Sigmoid colon (tissue), 6 donors: ENCODE measurements at regions not wholly inside any gene's neighbourhood (a gene's known extent, or its start where the extent isn't known, plus 50 kb on each side); places are given as distances from the start of the nearest gene placed in this dataset.
A peak's percentile ranks its signal among the peaks of the same experiment; 100 is the strongest.

Experiments used
- DNase-seq: peaks from one replicate; pipeline ENCODE4 v3.0.0-alpha.2; 2019
- H3K27ac ChIP-seq, 4 donors: fragments of 200-600 bp; sonication (generic); one replicate each; pipeline ENCODE4 v1.5.1; 2016 to 2019; ENCODE audit warnings: mild to moderate bottlenecking in 1 of 4
- H3K27me3 ChIP-seq, 3 donors: fragments of 200-600 bp; sonication (generic); one replicate each; pipeline ENCODE4 v1.5.1; 2019; ENCODE audit warnings: mild to moderate bottlenecking in 1 of 3
- H3K36me3 ChIP-seq, 4 donors: fragments of 200-600 bp; sonication (generic); one replicate each; pipeline ENCODE4 v1.5.1; 2016 to 2019
- H3K4me1 ChIP-seq, 4 donors: fragments of 200-600 bp; sonication (generic); one replicate each; pipeline ENCODE4 v1.5.1; 2017 to 2019
- H3K4me3 ChIP-seq, 4 donors: fragments of 200-600 bp; sonication (generic); one replicate each; pipeline ENCODE4 v1.5.1; 2017 to 2019; ENCODE audit warnings: mild to moderate bottlenecking in 2 of 4, moderate library complexity in 1 of 4
- H3K9me3 ChIP-seq, 4 donors: fragments of 200-600 bp in 3 of 4; sonication (generic) in 3 of 4; one replicate each; pipeline versions ENCODE4 v1.5.1 to v1.6.1; 2013 to 2019
- EP300 ChIP-seq, 4 donors: sonication (generic); formaldehyde crosslinking; IDR thresholded peaks; one replicate each; pipeline ENCODE4 v1.6.1; 2017; ENCODE audit warnings: antibody characterized with exemption in 4 of 4
- POLR2A ChIP-seq, 2 donors: fragments of 450-650 bp; IDR thresholded peaks; one replicate each; pipeline ENCODE4 v1.6.1; 2016; ENCODE audit warnings: antibody characterized with exemption in 2 of 2, mild to moderate bottlenecking in 2 of 2, moderate library complexity in 2 of 2
- POLR2AphosphoS5 ChIP-seq, 4 donors: sonication (generic); formaldehyde crosslinking; IDR thresholded peaks; one replicate each; pipeline ENCODE4 v1.6.1; 2017; ENCODE audit warnings: antibody characterized with exemption in 4 of 4
- WGBS, 2 donors: extraction: QIAGEN DNeasy Blood & Tissue Kit; methylation state at CpG; one replicate each; pipeline ENCODE4 v1.1.7; 2013; 5-methylcytosine and 5-hydroxymethylcytosine counted together
- intact Hi-C: fragments of 100-400 bp; cut with DNase I; formaldehyde crosslinking; loops from one replicate; pipeline ENCODE4 v1.15.1; 2023
- TF ChIP-seq, protein P1 (sequence below), 4 experiments: fragments of 450-650 bp in 3 of 4; fragments of 200-600 bp in 1 of 4; IDR thresholded peaks; one replicate each; pipeline ENCODE4 v1.5.1; 2016 to 2019; ENCODE audit warnings: antibody characterized with exemption in 4 of 4, mild to moderate bottlenecking in 3 of 4, moderate library complexity in 2 of 4
- donor health status: healthy with polysubstance abuse.
- donor health status: healthy.

DNA sequence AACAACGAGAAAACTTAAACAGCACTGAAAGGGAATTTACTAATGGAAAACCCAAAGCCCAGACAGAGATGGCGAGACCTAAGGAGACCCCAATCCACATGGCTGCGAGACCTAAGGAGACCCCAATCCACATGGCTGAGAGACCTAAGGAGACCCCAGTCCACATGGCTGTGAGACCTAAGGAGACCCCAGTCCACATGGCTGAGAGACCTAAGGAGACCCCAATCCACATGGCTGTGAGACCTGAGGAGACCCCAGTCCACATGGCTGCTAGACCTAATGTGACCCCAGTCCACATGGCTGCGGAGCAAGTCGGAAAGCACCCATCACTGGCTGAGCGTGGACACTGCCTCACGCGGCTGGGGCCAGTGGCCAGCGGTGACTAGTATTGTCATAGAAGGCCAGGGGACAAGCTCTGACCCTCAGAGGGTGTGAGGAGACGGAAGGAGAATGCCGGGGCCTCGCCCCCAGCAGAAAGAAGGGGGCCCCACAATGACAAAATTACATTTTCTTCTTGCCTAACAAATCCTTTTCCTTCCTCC, 241.8 kb downstream of the C16orf95 start:
- Histone ChIP-seq H3K36me3 (no peaks in the 10 kb centered on the region), H3K4me1 (no peaks in the 10 kb centered on the region), H3K27me3 (peaks cover 0 to 9% (median 6%) of the 10 kb centered on the region in 3 donors), H3K9me3 (peaks cover 0 to 5% (median 0%) of the 10 kb centered on the region in 4 donors), H3K4me3 (no peak overlapping the region), H3K27ac (no peak overlapping the region)
- TF ChIP-seq POLR2A (IDR thresholded peaks at IDR 0.05): no peak
- no peak for TF ChIP-seq POLR2AphosphoS5 (IDR thresholded peaks at IDR 0.05)
- TF ChIP-seq, protein P1, sequence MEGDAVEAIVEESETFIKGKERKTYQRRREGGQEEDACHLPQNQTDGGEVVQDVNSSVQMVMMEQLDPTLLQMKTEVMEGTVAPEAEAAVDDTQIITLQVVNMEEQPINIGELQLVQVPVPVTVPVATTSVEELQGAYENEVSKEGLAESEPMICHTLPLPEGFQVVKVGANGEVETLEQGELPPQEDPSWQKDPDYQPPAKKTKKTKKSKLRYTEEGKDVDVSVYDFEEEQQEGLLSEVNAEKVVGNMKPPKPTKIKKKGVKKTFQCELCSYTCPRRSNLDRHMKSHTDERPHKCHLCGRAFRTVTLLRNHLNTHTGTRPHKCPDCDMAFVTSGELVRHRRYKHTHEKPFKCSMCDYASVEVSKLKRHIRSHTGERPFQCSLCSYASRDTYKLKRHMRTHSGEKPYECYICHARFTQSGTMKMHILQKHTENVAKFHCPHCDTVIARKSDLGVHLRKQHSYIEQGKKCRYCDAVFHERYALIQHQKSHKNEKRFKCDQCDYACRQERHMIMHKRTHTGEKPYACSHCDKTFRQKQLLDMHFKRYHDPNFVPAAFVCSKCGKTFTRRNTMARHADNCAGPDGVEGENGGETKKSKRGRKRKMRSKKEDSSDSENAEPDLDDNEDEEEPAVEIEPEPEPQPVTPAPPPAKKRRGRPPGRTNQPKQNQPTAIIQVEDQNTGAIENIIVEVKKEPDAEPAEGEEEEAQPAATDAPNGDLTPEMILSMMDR (IDR thresholded peaks at IDR 0.05): no peak
- TF ChIP-seq EP300 (IDR thresholded peaks at IDR 0.05): no peak
- WGBS, 2 donors: 78 to 90% methylated on average over 12 of the region's 12 CpGs
- DNase-seq: peak; percentile 19
- intact Hi-C loops: no loop called here

DNA sequence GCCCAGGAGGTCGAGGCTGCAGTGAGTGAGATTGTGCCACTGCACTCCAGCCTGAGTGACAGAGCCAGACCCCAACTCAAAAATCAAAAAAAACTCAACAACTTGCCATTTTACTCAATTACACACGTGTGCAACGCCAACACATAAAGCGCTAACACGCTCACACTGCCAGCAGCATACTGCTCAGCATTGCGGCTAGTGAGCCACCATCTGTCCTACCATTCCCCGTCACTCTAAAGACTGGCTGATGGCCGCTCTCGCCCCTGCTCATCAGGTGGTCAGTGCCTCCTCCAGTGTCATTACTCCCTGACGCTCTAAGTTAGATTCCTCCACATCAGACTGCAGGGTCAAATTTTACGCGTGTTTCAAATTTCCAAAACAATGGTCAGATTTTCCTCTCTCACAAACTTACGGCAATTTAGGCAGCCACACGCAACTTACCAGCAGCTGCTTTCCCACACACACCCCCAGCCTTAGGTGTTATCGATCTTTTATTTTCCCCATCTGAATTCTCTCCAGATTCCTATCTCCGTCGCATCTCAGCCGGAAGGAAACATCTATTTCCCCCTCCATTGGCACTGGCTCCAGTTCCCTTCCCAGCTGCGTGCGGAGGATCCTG, 240.8 kb downstream of the C16orf95 start:
- intact Hi-C loops: no loop called here
- WGBS, 2 donors: 88 to 91% methylated on average over 20 of the region's 20 CpGs
- TF ChIP-seq POLR2A (IDR thresholded peaks at IDR 0.05) (no peak), POLR2AphosphoS5 (IDR thresholded peaks at IDR 0.05) (no peak)
- TF ChIP-seq, protein P1 (IDR thresholded peaks at IDR 0.05): no peak

DNA sequence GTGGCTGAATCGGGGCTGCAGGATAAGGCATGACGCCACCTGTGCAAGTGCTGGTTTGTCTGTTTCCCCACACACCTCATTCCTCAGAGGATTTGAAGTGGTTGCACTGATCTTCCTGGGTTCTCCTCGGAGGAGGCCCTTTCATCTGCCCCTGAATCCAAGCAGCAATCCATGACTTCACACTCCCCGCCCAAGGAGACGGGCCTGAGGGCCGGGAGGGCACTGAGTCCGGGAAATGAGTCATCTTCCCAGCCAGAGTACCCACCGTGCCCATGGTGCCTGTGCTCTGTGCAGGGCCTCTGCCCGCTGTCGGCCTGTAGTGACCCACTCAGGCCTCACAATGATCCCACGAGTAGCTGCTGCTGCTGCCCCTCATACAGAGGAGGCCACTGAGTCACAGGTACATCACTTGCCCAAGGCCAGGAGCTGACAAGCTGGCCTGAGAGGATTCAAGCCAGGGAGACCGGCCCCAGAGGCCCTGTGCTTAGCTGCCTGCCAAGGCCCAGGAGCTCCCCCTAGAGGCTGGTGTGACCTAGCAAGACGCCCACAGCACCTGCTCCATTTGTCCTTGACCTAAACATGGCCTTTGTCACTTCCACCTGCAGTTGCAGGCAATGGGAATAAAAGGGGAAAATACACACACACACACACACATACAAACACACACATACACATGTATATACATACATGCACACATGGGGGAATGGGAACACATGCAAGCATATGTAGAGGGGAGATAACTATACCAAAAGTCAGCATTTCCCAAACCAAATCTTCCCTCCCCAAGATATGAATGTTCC, 240.0 kb downstream of the C16orf95 start:
- intact Hi-C loops: no loop called here
- Histone ChIP-seq H3K9me3 (peaks cover 0 to 19% (median 8%) of the 10 kb centered on the region in 4 donors), H3K4me1 (no peaks in the 10 kb centered on the region), H3K4me3 (no peak overlapping the region), H3K27ac (no peak overlapping the region), H3K27me3 (no peaks in the 10 kb centered on the region), H3K36me3 (no peaks in the 10 kb centered on the region)
- WGBS, 2 donors: 54 to 71% methylated on average over 13 of the region's 13 CpGs
- TF ChIP-seq, protein P1 (IDR thresholded peaks at IDR 0.05): peak in 1 of 4 experiments; percentile 25
- no peak for TF ChIP-seq POLR2A (IDR thresholded peaks at IDR 0.05)
- DNase-seq: peak; percentile 59

More for the DNA sequence above, 240.8 kb downstream of the C16orf95 start:
- H3K27me3 ChIP-seq: no peaks in the 10 kb centered on the region
- no peak overlapping the region for H3K4me3 ChIP-seq
- no peak overlapping the region for H3K27ac ChIP-seq
- no peaks in the 10 kb centered on the region for H3K36me3 ChIP-seq
- H3K9me3 ChIP-seq: peaks cover 0 to 14% (median 5%) of the 10 kb centered on the region in 4 donors
- H3K4me1 ChIP-seq: no peaks in the 10 kb centered on the region
- peak; percentile 43 for DNase-seq

DNA sequence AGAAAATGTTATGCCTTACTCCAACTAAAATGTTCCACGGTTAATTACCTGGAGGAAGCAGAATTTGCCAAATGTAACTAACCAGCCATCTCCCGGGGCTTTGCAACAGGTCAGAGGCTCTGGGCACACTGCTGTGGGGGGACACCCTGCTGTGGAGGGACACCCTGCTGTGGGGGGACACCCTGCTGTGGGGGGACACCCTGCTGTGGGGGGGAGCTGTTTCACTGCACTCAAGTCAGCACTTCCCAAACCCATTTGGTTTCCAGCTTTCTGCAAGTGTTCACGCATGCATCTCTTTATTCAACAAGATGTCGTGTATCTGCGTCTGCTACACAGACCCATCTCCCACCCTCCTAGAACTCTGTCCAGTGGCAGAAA, 239.5 kb downstream of the C16orf95 start:
- peak; percentile 34 for DNase-seq
- intact Hi-C loops: no loop called here
- 89 to 92% methylated on average over 5 of the region's 5 CpGs for WGBS, 2 donors
- H3K4me3 ChIP-seq: no peak overlapping the region
- TF ChIP-seq POLR2A (IDR thresholded peaks at IDR 0.05) (no peak), EP300 (IDR thresholded peaks at IDR 0.05) (no peak), POLR2AphosphoS5 (IDR thresholded peaks at IDR 0.05) (no peak)
- TF ChIP-seq, protein P1 (IDR thresholded peaks at IDR 0.05): no peak
- H3K27ac ChIP-seq: no peak overlapping the region
- peaks cover 0 to 19% (median 8%) of the 10 kb centered on the region in 4 donors for H3K9me3 ChIP-seq
- H3K4me1 ChIP-seq: no peaks in the 10 kb centered on the region
- no peaks in the 10 kb centered on the region for H3K27me3 ChIP-seq
- H3K36me3 ChIP-seq: no peaks in the 10 kb centered on the region
